ENCODE measurements at regions not wholly inside any gene's neighbourhood (a gene's known extent, or its start where the extent isn't known, plus 50 kb on each side); places are given as distances from the start of the nearest gene placed in this dataset.
"Not testable (repeated sequence)": the region's sequence is repeated elsewhere in the genome, so short reads cannot be mapped to it uniquely, and the experiment has no call there.

GRCh38 chr18:22040533-22040932 is 128.9 kb upstream of the GATA6 start:
- no peak for DNase-seq (ENCODE audit: low read depth)

GRCh38 chr18:22043837-22044236 is 125.6 kb upstream of the GATA6 start:
- DNase-seq (ENCODE audit: low read depth), result no peak

- DNase-seq (ENCODE audit: low read depth), result no peak
Measured at GRCh38 chr18:22044474-22045220, 124.7 kb upstream of the GATA6 start.

- no peak for DNase-seq (ENCODE audit: low read depth)
Measured at GRCh38 chr18:22045221-22045918, 124.0 kb upstream of the GATA6 start.

- DNase-seq (ENCODE audit: low read depth), result no peak
Measured at GRCh38 chr18:22046473-22046872, 122.9 kb upstream of the GATA6 start.

GRCh38 chr18:22047485-22047884 is 121.9 kb upstream of the GATA6 start:
- DNase-seq (ENCODE audit: low read depth), result no peak

- DNase-seq (ENCODE audit: low read depth), result no peak
Measured at GRCh38 chr18:22048221-22048620, 121.2 kb upstream of the GATA6 start.

GRCh38 chr18:22048932-22049615 is 120.3 kb upstream of the GATA6 start:
- no peak for DNase-seq (ENCODE audit: low read depth)

GRCh38 chr18:22052405-22053105 is 116.8 kb upstream of the GATA6 start:
- no peak for DNase-seq (ENCODE audit: low read depth)

GRCh38 chr18:22055466-22056238 is 113.7 kb upstream of the GATA6 start:
- no peak for DNase-seq (ENCODE audit: low read depth)

- DNase-seq (ENCODE audit: low read depth), result no peak
Measured at GRCh38 chr18:22056950-22057349, 112.4 kb upstream of the GATA6 start.

- no peak for DNase-seq (ENCODE audit: low read depth)
Measured at GRCh38 chr18:22057908-22058527, 111.4 kb upstream of the GATA6 start.

GRCh38 chr18:22060361-22060760 is 109.0 kb upstream of the GATA6 start:
- no peak for DNase-seq (ENCODE audit: low read depth)

GRCh38 chr18:22063102-22063501 is 106.3 kb upstream of the GATA6 start:
- DNase-seq (ENCODE audit: low read depth), result no peak

GRCh38 chr18:22063672-22064071 is 105.7 kb upstream of the GATA6 start:
- DNase-seq (ENCODE audit: low read depth), result no peak

- no peak for DNase-seq (ENCODE audit: low read depth)
Measured at GRCh38 chr18:22064581-22064980, 104.8 kb upstream of the GATA6 start.

- no peak for DNase-seq (ENCODE audit: low read depth)
Measured at GRCh38 chr18:22065311-22065710, 104.1 kb upstream of the GATA6 start.

- no peak for DNase-seq (ENCODE audit: low read depth)
Measured at GRCh38 chr18:22066083-22066485, 103.3 kb upstream of the GATA6 start.

- DNase-seq (ENCODE audit: low read depth), result no peak
Measured at GRCh38 chr18:22067109-22067508, 102.3 kb upstream of the GATA6 start.

- no peak for DNase-seq (ENCODE audit: low read depth)
Measured at GRCh38 chr18:22067682-22068081, 101.7 kb upstream of the GATA6 start.

- DNase-seq (ENCODE audit: low read depth), result not testable (repeated sequence)
Measured at GRCh38 chr18:22068784-22069183, 100.6 kb upstream of the GATA6 start.

All from forelimb muscle (tissue), 1 donor.